PFSK-1 (cell line): ENCODE measurements at regions not wholly inside any gene's neighbourhood (a gene's known extent, or its start where the extent isn't known, plus 50 kb on each side); places are given as distances from the start of the nearest gene placed in this dataset.

Experiments
- POLR2AphosphoS5 ChIP-seq: IDR thresholded peaks from 2 replicates; pipeline ENCODE4 v1.6.1; 2012; ENCODE audit warnings: low read depth, mild to moderate bottlenecking, control low read depth, low read length, moderate library complexity
- SIN3A ChIP-seq: IDR thresholded peaks from 2 replicates; pipeline ENCODE4 v1.6.1; 2012; ENCODE audit warnings: mild to moderate bottlenecking, low read length, moderate library complexity, borderline replicate concordance; ENCODE audit not compliant: insufficient read depth
- TAF1 ChIP-seq: IDR thresholded peaks from 2 replicates; pipeline ENCODE4 v1.6.1; 2012; ENCODE audit warnings: low read length, control low read depth, borderline replicate concordance; ENCODE audit not compliant: insufficient read depth
- TF ChIP-seq, protein P1 (sequence below), 2 experiments: IDR thresholded peaks; 2 replicates each; pipeline versions ENCODE4 v1.6.1 to v1.8.0; 2011 to 2012; ENCODE audit warnings: low read depth in 2 of 2, low read length in 2 of 2, control low read depth in 1 of 2, inconsistent platforms in 1 of 2, mild to moderate bottlenecking in 1 of 2, moderate library complexity in 1 of 2; ENCODE audit not compliant: insufficient read depth in 1 of 2

DNA sequence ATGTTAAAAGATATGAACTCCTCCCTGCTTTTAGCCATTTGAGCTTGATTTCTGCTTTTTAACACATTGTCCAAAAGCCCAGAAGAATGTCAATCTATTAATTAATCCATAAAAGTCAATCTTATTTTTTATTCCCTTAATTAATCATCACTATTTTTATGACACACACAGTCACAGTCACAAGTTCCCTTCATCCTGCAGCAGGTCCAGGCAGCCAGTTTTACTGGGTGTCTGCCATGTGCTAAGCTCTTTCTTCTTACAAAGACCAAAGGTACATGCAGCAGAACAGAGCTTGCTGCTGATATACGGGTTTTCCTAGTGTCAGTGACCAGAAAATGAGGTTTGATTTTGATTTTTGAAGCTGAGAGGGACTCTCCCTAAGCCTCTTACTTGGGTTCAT, 53.3 kb upstream of the SLC22A23 start:
- TF ChIP-seq TAF1 (no peak), POLR2AphosphoS5 (no peak), SIN3A (no peak)
- TF ChIP-seq, protein P1, sequence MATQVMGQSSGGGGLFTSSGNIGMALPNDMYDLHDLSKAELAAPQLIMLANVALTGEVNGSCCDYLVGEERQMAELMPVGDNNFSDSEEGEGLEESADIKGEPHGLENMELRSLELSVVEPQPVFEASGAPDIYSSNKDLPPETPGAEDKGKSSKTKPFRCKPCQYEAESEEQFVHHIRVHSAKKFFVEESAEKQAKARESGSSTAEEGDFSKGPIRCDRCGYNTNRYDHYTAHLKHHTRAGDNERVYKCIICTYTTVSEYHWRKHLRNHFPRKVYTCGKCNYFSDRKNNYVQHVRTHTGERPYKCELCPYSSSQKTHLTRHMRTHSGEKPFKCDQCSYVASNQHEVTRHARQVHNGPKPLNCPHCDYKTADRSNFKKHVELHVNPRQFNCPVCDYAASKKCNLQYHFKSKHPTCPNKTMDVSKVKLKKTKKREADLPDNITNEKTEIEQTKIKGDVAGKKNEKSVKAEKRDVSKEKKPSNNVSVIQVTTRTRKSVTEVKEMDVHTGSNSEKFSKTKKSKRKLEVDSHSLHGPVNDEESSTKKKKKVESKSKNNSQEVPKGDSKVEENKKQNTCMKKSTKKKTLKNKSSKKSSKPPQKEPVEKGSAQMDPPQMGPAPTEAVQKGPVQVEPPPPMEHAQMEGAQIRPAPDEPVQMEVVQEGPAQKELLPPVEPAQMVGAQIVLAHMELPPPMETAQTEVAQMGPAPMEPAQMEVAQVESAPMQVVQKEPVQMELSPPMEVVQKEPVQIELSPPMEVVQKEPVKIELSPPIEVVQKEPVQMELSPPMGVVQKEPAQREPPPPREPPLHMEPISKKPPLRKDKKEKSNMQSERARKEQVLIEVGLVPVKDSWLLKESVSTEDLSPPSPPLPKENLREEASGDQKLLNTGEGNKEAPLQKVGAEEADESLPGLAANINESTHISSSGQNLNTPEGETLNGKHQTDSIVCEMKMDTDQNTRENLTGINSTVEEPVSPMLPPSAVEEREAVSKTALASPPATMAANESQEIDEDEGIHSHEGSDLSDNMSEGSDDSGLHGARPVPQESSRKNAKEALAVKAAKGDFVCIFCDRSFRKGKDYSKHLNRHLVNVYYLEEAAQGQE (IDR thresholded peaks at IDR 0.05; ENCODE audit: insufficient read depth in 1 of 2, low read depth in 2 of 2, low read length in 2 of 2) = no peak
